ENCODE measurements at regions not wholly inside any gene's neighbourhood (a gene's known extent, or its start where the extent isn't known, plus 50 kb on each side); places are given as distances from the start of the nearest gene placed in this dataset.

DNA sequence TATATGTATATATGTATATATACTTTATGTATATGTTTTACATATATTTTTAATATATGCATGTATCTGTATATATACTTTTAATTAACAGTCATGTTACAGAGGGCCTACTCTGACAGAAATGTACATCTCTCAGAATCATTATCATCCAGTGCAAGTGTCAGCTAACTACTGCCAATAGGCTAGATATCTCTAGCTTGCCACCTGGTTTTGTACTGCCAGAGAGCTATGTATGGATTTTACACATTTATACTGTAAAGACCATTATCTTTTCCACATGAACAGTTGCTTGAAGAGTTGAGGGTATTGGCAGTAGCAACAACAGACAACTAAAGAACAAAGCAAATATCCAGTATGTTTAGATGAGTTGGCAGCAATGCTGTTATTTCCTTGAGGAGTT, 99.7 kb upstream of the VGLL3 start:
- Mint-ChIP-seq H3K4me3 (no peak overlapping the region), H3K36me3 (no peaks in the 10 kb centered on the region), H3K9me3 (peaks cover 5% of the 10 kb centered on the region), H3K27ac (no peak overlapping the region), H3K4me1 (peaks cover 2% of the 10 kb centered on the region; the same call in 1 of the 2 replicates), H3K27me3 (ENCODE audit: low read depth) (no peaks in the 10 kb centered on the region; the same call in 1 of the 2 replicates)
- ChIA-PET CTCF (interaction anchor here (1.8 kb wide), 1 partner anchor 55 kb away, joined by 5 read pairs; no protein-coding TSS in a partner anchor), POLR2A (no interaction called here)
- DNase-seq (ENCODE audit: low spot score) (no peak), ATAC-seq (no peak)
- TF ChIP-seq GRHL2 (CRISPR knock-in tag; IDR thresholded peaks at IDR 0.05; ENCODE audit: insufficient replicate concordance, severe bottlenecking) (no peak), TEAD4 (CRISPR knock-in tag; IDR thresholded peaks at IDR 0.05) (no peak), MXD4 (CRISPR knock-in tag; IDR thresholded peaks at IDR 0.05; ENCODE audit: borderline replicate concordance) (no peak), SMAD4 (CRISPR knock-in tag; IDR thresholded peaks at IDR 0.05) (no peak), SP1 (CRISPR knock-in tag; conservative IDR thresholded peaks at IDR 0.05) (no peak), RORB (CRISPR knock-in tag; IDR thresholded peaks at IDR 0.05) (no peak), PRRX2 (CRISPR knock-in tag; IDR thresholded peaks at IDR 0.05) (no peak), IRF2 (CRISPR knock-in tag; IDR thresholded peaks at IDR 0.05; ENCODE audit: borderline replicate concordance, low read depth) (no peak)
- TF ChIP-seq, protein P1, sequence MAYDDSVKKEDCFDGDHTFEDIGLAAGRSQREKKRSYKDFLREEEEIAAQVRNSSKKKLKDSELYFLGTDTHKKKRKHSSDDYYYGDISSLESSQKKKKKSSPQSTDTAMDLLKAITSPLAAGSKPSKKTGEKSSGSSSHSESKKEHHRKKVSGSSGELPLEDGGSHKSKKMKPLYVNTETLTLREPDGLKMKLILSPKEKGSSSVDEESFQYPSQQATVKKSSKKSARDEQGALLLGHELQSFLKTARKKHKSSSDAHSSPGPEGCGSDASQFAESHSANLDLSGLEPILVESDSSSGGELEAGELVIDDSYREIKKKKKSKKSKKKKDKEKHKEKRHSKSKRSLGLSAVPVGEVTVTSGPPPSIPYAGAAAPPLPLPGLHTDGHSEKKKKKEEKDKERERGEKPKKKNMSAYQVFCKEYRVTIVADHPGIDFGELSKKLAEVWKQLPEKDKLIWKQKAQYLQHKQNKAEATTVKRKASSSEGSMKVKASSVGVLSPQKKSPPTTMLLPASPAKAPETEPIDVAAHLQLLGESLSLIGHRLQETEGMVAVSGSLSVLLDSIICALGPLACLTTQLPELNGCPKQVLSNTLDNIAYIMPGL (CRISPR knock-in tag; IDR thresholded peaks at IDR 0.05) = no peak
- TF ChIP-seq, protein P2, sequence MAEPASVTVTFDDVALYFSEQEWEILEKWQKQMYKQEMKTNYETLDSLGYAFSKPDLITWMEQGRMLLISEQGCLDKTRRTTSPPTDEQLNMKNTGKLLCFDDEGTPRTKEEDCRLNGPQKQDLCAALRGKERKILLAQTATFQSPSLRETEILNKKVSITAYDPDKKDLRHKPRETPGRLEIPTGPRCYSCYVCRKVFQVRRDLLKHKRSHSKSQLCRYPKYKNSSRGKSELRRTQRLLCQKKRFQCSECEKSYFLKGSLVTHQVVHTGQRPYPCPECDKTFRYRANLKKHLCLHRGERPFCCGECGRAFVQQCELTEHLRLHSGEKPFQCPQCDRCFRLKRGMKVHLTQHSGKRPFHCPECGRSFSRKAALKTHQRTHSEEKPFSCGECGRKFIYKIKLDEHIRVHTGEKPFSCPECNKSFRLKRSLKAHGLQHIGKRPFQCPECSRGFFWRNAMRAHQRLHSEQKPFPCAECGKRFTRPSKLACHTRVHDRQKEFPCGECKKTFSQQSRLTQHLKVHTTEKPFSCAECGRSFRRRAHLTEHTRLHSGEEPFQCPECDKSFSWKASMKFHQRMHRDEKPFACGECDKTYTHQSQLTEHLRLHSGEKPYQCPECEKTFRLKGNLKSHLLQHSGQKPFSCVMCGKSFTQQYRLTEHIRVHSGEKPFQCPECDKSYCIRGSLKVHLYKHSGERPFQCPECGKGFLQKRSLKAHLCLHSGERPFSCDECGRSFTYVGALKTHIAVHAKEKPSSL (CRISPR knock-in tag; conservative IDR thresholded peaks at IDR 0.05) = no peak
- TF ChIP-seq, protein P3, sequence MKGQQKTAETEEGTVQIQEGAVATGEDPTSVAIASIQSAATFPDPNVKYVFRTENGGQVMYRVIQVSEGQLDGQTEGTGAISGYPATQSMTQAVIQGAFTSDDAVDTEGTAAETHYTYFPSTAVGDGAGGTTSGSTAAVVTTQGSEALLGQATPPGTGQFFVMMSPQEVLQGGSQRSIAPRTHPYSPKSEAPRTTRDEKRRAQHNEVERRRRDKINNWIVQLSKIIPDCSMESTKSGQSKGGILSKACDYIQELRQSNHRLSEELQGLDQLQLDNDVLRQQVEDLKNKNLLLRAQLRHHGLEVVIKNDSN (CRISPR knock-in tag; IDR thresholded peaks at IDR 0.05) = no peak
- TF ChIP-seq, protein P4, sequence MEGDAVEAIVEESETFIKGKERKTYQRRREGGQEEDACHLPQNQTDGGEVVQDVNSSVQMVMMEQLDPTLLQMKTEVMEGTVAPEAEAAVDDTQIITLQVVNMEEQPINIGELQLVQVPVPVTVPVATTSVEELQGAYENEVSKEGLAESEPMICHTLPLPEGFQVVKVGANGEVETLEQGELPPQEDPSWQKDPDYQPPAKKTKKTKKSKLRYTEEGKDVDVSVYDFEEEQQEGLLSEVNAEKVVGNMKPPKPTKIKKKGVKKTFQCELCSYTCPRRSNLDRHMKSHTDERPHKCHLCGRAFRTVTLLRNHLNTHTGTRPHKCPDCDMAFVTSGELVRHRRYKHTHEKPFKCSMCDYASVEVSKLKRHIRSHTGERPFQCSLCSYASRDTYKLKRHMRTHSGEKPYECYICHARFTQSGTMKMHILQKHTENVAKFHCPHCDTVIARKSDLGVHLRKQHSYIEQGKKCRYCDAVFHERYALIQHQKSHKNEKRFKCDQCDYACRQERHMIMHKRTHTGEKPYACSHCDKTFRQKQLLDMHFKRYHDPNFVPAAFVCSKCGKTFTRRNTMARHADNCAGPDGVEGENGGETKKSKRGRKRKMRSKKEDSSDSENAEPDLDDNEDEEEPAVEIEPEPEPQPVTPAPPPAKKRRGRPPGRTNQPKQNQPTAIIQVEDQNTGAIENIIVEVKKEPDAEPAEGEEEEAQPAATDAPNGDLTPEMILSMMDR (IDR thresholded peaks at IDR 0.05) = no peak

DNA sequence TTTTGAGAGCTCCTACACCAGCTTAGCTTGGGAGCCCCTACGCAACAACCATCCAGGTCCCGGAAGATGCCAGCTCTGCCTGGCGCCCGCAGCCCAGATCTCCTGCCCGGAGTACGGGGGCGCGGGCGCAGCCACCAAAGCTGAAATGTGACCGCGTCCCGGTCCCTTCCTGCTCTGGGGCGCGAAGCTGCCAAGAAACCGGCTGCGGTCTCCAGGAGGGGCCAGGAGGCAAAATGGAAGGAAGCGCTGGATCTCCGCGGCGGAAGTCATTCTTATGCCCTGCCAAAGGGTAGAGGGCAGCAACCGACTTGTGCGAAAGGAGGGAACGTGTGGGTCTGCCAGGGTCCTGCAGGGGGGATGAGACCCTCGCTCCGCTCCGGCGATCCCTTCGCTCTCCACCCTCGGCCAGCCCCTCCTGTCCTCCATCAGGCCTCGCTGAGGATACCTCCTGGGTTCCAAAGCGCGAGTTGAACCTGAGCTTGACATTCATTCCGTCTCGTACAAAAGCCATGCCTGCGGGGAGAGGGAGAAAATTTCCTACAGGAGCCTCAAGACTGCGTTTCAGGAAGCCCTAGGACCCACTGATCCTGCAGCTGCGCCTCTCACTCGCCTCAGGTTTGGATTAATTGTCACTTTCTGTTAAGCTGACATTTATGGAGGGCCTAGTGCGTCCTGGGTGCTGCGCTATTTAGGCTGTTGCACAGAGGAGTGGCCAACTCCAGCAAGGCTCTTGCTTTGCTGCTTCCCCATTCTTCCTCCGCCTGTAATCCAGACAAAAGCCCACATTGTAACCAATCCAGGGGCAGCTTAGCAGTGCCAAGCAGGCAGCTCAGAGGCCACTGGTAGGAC, 98.3 kb upstream of the VGLL3 start:
- peak; percentile 27 for DNase-seq (ENCODE audit: low spot score)
- CTCF ChIA-PET = interaction anchor here (0.6 to 1.8 kb wide), 4 partner anchors 56 to 388 kb away, joined by 3 to 5 read pairs (median 4); no protein-coding TSS in a partner anchor

More for the DNA sequence above, 98.3 kb upstream of the VGLL3 start:
- H3K4me3 Mint-ChIP-seq = peak overlapping the region; percentile 59
- no peak overlapping the region for H3K27ac Mint-ChIP-seq
- peaks cover 4% of the 10 kb centered on the region for H3K4me1 Mint-ChIP-seq
- TF ChIP-seq, protein P5, sequence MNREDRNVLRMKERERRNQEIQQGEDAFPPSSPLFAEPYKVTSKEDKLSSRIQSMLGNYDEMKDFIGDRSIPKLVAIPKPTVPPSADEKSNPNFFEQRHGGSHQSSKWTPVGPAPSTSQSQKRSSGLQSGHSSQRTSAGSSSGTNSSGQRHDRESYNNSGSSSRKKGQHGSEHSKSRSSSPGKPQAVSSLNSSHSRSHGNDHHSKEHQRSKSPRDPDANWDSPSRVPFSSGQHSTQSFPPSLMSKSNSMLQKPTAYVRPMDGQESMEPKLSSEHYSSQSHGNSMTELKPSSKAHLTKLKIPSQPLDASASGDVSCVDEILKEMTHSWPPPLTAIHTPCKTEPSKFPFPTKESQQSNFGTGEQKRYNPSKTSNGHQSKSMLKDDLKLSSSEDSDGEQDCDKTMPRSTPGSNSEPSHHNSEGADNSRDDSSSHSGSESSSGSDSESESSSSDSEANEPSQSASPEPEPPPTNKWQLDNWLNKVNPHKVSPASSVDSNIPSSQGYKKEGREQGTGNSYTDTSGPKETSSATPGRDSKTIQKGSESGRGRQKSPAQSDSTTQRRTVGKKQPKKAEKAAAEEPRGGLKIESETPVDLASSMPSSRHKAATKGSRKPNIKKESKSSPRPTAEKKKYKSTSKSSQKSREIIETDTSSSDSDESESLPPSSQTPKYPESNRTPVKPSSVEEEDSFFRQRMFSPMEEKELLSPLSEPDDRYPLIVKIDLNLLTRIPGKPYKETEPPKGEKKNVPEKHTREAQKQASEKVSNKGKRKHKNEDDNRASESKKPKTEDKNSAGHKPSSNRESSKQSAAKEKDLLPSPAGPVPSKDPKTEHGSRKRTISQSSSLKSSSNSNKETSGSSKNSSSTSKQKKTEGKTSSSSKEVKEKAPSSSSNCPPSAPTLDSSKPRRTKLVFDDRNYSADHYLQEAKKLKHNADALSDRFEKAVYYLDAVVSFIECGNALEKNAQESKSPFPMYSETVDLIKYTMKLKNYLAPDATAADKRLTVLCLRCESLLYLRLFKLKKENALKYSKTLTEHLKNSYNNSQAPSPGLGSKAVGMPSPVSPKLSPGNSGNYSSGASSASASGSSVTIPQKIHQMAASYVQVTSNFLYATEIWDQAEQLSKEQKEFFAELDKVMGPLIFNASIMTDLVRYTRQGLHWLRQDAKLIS (CRISPR knock-in tag; IDR thresholded peaks at IDR 0.05; ENCODE audit: borderline replicate concordance) = no peak
- H3K9me3 Mint-ChIP-seq = no peaks in the 10 kb centered on the region; the same call in 1 of the 2 replicates
- peak; percentile 72 for ATAC-seq
- POLR2A ChIA-PET = no interaction called here
- no peaks in the 10 kb centered on the region; the same call in 1 of the 2 replicates for H3K27me3 Mint-ChIP-seq (ENCODE audit: low read depth)
- H3K36me3 Mint-ChIP-seq = no peaks in the 10 kb centered on the region
